OCI-LY7 (cell line): ENCODE measurements at regions not wholly inside any gene's neighbourhood (a gene's known extent, or its start where the extent isn't known, plus 50 kb on each side); places are given as distances from the start of the nearest gene placed in this dataset.
"Not testable (repeated sequence)": the region's sequence is repeated elsewhere in the genome, so short reads cannot be mapped to it uniquely, and the experiment has no call there.

Source experiments
- BruUV-seq: library from RNA; stranded (reverse); fragments of 400-500 nt; replicated peaks from 2 replicates; lab custom pipeline; 2021; lab: Mats Ljungman, UMichigan
- CTCF ChIA-PET: fragments of 300-600 bp; sonication (Branson Sonifier 250); formaldehyde crosslinking; loops from one replicate; lab custom pipeline; 2022; ENCODE audit warnings: antibody characterized with exemption; ENCODE audit not compliant: unreplicated experiment; lab: Charles Lee
- POLR2A ChIA-PET: fragments of 300-600 bp; sonication (Branson Sonifier 250); formaldehyde crosslinking; loops from one replicate; lab custom pipeline; 2022; ENCODE audit warnings: antibody characterized with exemption; lab: Charles Lee
- DNase-seq: peaks from one replicate; pipeline ENCODE4 v3.0.0-alpha.2; 2015; ENCODE audit warnings: low spot score
- H2AFZ ChIP-seq: fragments of 200-600 bp; sonication (generic), shearing (Covaris generic); 2 replicates; pipeline ENCODE4 v1.6.1; 2014; ENCODE audit warnings: mild to moderate bottlenecking, antibody characterized with exemption, low read length, moderate library complexity
- H3K27ac ChIP-seq: fragments of 200-600 bp; sonication (generic); 2 replicates; pipeline ENCODE4 v1.5.1; 2014; ENCODE audit warnings: mixed run types, low read depth, mild to moderate bottlenecking, moderate library complexity, low read length, inconsistent platforms; ENCODE audit not compliant: poor library complexity, severe bottlenecking
- H3K36me3 ChIP-seq: fragments of 200-600 bp; sonication (generic); 2 replicates; pipeline ENCODE4 v1.6.1; 2014; ENCODE audit warnings: mild to moderate bottlenecking, antibody characterized with exemption, low read length, moderate library complexity, mixed read lengths; ENCODE audit not compliant: insufficient read depth
- H3K4me1 ChIP-seq: fragments of 200-600 bp; sonication (generic); 2 replicates; pipeline ENCODE4 v1.5.1; 2014; ENCODE audit warnings: mild to moderate bottlenecking, low read length; ENCODE audit not compliant: insufficient read depth, poor library complexity, severe bottlenecking
- H3K4me2 ChIP-seq: fragments of 200-600 bp; sonication (generic); 2 replicates; pipeline ENCODE4 v1.6.1; 2014; ENCODE audit warnings: mild to moderate bottlenecking, low read length
- H3K4me3 ChIP-seq: fragments of 200-600 bp; sonication (generic); 2 replicates; pipeline ENCODE4 v1.5.1; 2014; ENCODE audit warnings: mild to moderate bottlenecking, low read depth, low read length; ENCODE audit not compliant: poor library complexity, severe bottlenecking
- H3K79me2 ChIP-seq: fragments of 200-600 bp; sonication (generic); 2 replicates; pipeline ENCODE4 v1.6.1; 2016; ENCODE audit warnings: low read depth, mild to moderate bottlenecking, low read length, moderate library complexity, mixed read lengths; ENCODE audit not compliant: insufficient read depth
- H3K9me2 ChIP-seq: fragments of 200-600 bp; sonication (generic); 2 replicates; pipeline ENCODE4 v1.6.1; 2016; ENCODE audit warnings: mild to moderate bottlenecking, low read length, mixed read lengths; ENCODE audit not compliant: insufficient read depth
- H3K9me3 ChIP-seq: fragments of 200-600 bp; sonication (generic); 2 replicates; pipeline ENCODE4 v1.6.1; 2014; ENCODE audit warnings: mild to moderate bottlenecking, mixed run types, low read length, mixed read lengths
- H4K20me1 ChIP-seq: fragments of 200-600 bp; sonication (generic); 2 replicates; pipeline ENCODE4 v1.6.1; 2014; ENCODE audit warnings: mild to moderate bottlenecking, antibody characterized with exemption, low read length, moderate library complexity, mixed read lengths; ENCODE audit not compliant: insufficient read depth
- CTCF ChIP-seq: fragments of 200-600 bp; sonication (generic); conservative IDR thresholded peaks from 2 replicates; pipeline ENCODE4 v1.5.1; 2014; ENCODE audit warnings: mild to moderate bottlenecking, antibody characterized with exemption, low read length, moderate library complexity, mixed read lengths
- EZH2phosphoT487 ChIP-seq: fragments of 200-600 bp; sonication (generic); IDR thresholded peaks from 2 replicates; pipeline ENCODE4 v1.6.1; 2018; ENCODE audit warnings: low read depth, borderline replicate concordance, mild to moderate bottlenecking, mixed run types, antibody characterized with exemption, low read length, moderate library complexity, mixed read lengths
- intact Hi-C: fragments of 100-400 bp; cut with micrococcal nuclease; formaldehyde crosslinking; loops from one replicate; pipeline ENCODE4 v1.10.0; 2022; ENCODE audit not compliant: unreplicated experiment

GRCh38 chr3:193822492-193823212, 229.6 kb downstream of the OPA1 start:
- Histone ChIP-seq H3K27ac (no peak overlapping the region), H3K79me2 (no peaks in the 10 kb centered on the region), H3K36me3 (no peaks in the 10 kb centered on the region), H3K4me2 (no peak overlapping the region), H3K9me2 (no peaks in the 10 kb centered on the region), H3K4me3 (no peak overlapping the region), H4K20me1 (no peaks in the 10 kb centered on the region), H2AFZ (no peak overlapping the region), H3K4me1 (no peaks in the 10 kb centered on the region), H3K9me3 (no peaks in the 10 kb centered on the region)
- TF ChIP-seq CTCF (no peak), EZH2phosphoT487 (no peak)
- intact Hi-C loops: no loop called here
- POLR2A ChIA-PET: interaction anchor here (1.1 kb wide), 1 partner anchor 94 kb away, joined by 4 read pairs; no protein-coding TSS in a partner anchor
- CTCF ChIA-PET: no interaction called here
- no TSS peak for BruUV-seq
- no peak for DNase-seq

GRCh38 chr3:193823213-193823605, 230.2 kb downstream of the OPA1 start:
- H2AFZ ChIP-seq, BruUV-seq: not testable (repeated sequence)
- POLR2A ChIA-PET: interaction anchor here (0.6 to 1.1 kb wide), 3 partner anchors 38 to 1929 kb away, joined by 3 to 4 read pairs (median 3); no protein-coding TSS in a partner anchor

GRCh38 chr3:193824365-193824764, 231.4 kb downstream of the OPA1 start:
- TF ChIP-seq EZH2phosphoT487 (no peak), CTCF (no peak)
- Histone ChIP-seq H3K79me2 (no peaks in the 10 kb centered on the region), H4K20me1 (no peaks in the 10 kb centered on the region), H3K4me1 (no peaks in the 10 kb centered on the region), H3K9me3 (no peaks in the 10 kb centered on the region), H2AFZ (no peak overlapping the region), H3K9me2 (no peaks in the 10 kb centered on the region), H3K36me3 (no peaks in the 10 kb centered on the region), H3K27ac (no peak overlapping the region), H3K4me3 (no peak overlapping the region), H3K4me2 (no peak overlapping the region)
- ChIA-PET POLR2A (no interaction called here), CTCF (no interaction called here)
- BruUV-seq: no TSS peak
- DNase-seq: no peak
- intact Hi-C loops: no loop called here

More at GRCh38 chr3:193823213-193823605, 230.2 kb downstream of the OPA1 start:
- CTCF ChIA-PET, H3K4me1 ChIP-seq, DNase-seq, H3K4me2 ChIP-seq, H3K9me2 ChIP-seq, H4K20me1 ChIP-seq, H3K36me3 ChIP-seq, H3K79me2 ChIP-seq, intact Hi-C loops, H3K4me3 ChIP-seq, H3K27ac ChIP-seq, H3K9me3 ChIP-seq: not testable (repeated sequence)
